ENCODE measurements at regions not wholly inside any gene's neighbourhood (a gene's known extent, or its start where the extent isn't known, plus 50 kb on each side); places are given as distances from the start of the nearest gene placed in this dataset.

DNA sequence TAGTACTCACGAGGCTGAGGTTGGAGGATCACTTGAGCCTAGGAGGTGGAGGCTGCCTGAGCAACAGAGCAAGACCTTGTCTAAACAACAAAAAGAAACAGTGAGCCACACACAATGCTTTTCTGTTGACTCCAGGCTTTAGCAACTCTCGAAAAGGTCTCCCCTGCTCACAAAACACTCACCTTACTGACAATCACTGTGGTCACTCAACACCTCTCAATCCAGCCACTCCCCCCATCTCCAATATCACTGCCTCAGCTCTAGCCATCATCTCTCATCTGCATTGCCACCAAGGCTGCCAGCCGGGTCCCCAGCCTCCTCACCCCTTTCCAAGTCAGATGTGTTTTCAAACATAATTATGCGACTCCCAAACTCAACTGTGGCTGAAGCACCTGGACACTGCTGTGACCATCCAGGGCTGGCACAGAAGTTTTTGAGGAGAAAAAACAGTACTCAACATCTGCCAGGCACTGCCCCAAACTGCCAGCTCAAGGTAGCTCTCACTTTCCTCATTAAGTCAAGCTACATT, 218.0 kb upstream of the ARID1B start:
- no peak for DNase-seq

GRCh38 chr6:156557911-156558259, 219.3 kb upstream of the ARID1B start:
- DNase-seq: no peak

- peak; percentile 70 to 78 for DNase-seq
These were observed 219.8 kb upstream of the ARID1B start for GRCh38 chr6:156557251-156557910.

GRCh38 chr6:156556811-156557210, 220.4 kb upstream of the ARID1B start:
- no peak for DNase-seq

GRCh38 chr6:156555116-156555515, 222.1 kb upstream of the ARID1B start:
- DNase-seq: no peak

DNA sequence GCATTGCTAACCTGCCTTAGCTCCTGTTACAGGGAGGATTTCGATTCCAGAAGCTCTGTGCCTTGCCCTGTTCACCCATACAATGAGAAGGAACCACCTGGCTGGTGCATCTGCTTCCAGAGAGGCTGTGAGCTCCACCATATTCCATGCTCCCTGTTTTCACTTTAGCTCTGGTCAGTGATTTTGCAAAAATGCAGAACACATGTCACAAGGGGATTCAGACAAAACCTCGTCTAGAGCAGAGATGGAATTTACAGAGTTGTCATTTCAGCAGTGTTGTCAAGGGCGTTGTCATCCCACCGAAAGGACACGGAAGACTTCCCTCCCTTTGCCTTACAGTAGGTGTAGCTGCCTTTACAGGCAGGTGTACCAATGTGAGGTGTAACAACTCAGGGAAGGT, 223.0 kb upstream of the ARID1B start:
- no peak for DNase-seq

- no peak for DNase-seq
These were observed 224.3 kb upstream of the ARID1B start for GRCh38 chr6:156552849-156553248.

- no peak for DNase-seq
These were observed 226.2 kb upstream of the ARID1B start for GRCh38 chr6:156550949-156551348.

DNA sequence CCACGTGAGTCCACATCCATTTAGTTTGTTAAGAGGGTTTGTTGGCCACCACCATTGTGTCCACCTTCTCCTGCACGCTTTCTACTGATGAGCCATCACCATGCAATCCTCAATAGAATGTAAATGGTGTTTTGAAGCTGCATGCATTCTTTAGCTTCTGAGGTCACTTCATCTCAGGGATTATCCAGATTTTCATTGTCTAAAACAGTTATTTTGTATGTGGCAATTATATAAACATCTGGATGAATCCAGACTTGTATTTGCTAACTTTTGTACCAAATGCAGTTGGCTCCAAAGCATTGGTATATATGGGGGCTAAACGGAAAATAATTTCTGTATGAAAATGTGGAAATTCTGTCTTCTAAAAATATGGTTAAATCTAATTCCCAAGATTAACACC, 231.2 kb upstream of the ARID1B start:
- no peak for DNase-seq

DNA sequence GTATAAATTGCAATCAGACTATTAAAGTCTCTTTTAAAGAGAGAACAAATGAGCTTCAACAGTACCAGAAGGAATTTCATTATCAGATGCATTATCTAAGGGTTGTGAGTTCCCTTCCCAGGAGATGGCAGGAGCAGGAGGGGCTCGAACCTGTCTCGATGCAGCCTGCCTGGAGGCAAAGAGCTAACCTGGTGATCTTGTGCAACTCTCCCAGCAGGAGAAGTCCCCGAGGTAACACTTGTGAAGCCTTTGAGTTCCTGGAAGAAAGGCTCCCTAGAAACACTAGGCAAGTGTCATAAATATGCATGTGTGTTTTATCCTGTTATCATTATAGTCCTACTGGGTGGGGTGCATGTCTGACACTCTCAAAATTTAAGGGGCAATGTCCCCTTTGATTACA, 232.2 kb upstream of the ARID1B start:
- DNase-seq: no peak

GRCh38 chr6:156544046-156544445, 233.1 kb upstream of the ARID1B start:
- no peak for DNase-seq

- no peak for DNase-seq
These were observed 233.7 kb upstream of the ARID1B start for GRCh38 chr6:156543431-156543830.

DNA sequence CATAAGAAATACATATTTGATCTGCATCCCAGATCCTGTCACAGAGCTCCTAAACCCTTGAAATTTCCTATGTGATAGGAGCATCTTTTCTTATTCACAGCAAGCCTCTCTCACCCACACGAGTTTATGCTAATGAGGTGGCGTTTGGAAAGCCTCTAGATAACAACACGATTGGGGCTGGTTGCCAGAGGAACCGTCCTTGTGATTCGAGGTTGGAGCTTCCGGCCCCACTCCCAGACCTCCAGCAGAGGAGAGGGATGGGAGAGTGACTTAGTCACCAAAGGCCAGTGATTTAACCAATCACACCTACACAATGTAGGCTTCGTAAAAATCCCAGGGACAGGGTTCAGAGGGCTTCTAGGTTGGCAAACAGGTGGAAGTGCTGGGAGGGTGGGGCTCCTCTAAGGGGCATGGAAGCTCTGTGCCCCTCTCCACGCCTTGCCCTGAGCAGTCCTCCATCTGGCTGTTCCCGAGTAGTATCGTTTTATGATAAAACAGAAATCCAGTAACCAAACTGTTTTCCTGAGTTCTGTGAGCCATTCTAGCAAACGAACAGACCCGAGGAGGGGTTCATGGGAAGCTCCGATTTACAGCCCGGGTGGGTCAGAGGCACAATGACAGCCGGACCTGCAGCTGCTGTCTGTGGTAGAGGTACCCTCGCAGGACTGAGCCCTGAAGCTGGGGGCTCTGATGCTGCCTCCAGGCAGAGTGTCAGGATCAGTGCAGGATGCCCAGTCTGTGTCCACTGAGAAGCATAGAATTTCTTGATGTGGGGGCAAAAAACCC, 238.1 kb upstream of the ARID1B start:
- DNase-seq: no peak

DNA sequence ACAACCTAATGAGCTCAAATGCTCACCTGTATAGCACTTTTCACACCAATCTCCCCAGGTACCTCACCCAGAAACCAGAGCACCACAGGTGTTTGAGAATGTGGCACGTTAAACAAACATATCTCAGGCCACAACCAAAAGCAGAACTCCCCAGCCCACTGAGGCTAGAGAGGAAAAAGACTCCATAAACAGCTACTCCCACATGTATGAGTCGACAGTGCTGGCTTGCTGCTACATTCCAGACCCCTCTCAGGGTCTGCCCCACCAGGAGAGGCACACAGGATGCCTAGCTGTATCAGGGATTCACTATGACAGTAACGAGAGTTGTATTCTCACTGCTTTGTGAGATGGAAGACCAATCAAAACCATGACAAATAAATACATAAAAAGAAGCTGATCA, 242.6 kb upstream of the ARID1B start:
- no peak for DNase-seq

- no peak for DNase-seq
These were observed 243.2 kb upstream of the ARID1B start for GRCh38 chr6:156533872-156534524.

- no peak for DNase-seq
These were observed 251.1 kb upstream of the ARID1B start for GRCh38 chr6:156526081-156526480.

- no peak for DNase-seq
These were observed 251.6 kb upstream of the ARID1B start for GRCh38 chr6:156525541-156525940.

DNA sequence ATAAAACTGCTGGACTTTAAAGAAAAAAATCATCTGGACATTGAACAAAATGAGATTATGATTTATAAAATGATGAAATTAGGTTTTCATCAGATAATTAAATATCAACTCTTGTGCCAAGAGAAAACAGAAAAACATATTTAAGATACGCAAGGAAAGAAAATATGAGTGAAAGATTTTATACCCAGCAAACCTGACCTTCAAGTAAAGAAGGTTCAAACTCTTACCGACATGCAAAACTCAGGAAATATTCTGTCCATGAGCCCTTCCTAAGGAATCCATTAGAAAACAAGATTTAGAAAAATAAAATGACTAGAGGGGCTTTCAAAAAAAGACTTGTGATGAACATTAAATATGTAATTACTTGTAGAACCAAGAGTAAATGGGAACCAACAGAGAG, 257.2 kb upstream of the ARID1B start:
- no peak for DNase-seq

DNA sequence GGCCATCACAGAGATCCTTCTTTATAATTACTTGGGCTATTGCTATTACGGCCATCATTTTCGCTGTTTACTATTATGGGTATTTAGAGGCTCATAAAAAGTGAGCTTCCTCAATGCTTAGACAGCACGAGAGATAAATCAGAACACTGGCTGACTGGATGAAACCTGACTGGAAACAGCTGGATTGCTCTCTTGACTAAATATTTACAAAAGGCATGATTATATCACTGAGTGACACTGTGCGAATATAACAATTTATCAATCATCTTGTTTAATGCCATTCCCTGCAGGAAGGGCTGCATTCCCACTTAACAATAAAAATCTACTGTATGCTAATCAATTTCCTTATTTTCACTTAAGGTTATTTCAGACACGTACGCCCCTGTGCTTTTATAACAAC, 260.1 kb upstream of the ARID1B start:
- no peak for DNase-seq

DNA sequence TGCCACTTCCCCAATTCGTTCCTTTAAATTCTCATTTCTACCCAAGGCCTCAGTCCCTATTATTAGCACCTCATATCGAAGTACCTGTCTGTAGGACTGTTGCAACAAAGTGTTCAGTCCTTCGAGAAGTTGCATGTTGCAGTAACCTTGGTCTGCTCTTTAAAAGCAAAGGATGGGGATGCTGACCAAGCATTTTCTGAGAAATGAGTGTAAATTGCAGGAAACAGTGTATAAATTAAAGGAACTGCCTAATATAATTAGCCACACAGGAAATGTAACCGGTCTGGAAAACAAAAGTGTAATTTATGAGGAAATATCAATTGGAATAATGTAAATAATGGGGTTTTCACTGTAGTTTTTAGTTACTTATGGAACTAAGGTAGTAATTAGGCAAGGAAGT, 261.9 kb upstream of the ARID1B start:
- DNase-seq: no peak

DNA sequence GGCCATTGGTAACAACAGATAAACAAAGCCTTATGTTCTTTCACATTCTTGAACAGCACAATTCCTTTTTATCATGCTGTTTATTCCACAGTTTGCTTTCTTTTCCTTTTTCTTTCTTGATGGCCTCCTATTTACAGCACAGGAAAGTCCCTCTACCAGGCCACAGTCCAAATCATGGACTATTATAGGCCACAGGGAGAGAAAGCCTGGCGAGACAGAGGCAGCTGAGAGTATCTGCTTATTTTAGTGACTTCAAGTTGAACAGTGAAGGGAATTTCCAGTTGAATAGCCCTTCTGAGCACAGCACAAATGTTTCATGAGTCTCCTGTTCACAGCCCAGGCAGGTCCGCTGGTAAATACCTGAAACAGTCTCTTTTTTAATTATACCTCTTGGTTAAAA, 263.7 kb upstream of the ARID1B start:
- no peak for DNase-seq

DNA sequence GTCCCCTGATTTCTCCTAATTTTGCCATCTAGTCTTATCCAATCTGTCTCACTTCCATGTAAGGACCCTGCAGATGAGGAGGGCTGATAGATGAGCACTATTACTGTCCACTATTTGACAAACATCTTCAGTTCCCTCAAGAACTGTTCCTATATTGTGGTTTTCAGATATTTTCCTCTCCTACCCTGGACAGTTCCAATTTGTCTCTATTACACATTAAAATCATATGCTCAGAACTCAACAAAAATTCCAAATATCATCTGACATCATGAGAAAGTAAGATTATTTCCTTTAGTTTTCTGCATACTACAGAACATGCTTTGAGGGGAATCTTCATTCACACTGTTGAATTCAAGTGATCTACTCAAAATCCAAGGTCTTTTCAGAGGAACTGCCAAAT, 265.6 kb upstream of the ARID1B start:
- no peak for DNase-seq

GRCh38 chr6:156511051-156511450, 266.1 kb upstream of the ARID1B start:
- DNase-seq: no peak

- no peak for DNase-seq
These were observed 266.9 kb upstream of the ARID1B start for GRCh38 chr6:156510242-156510641.
